Gastrocnemius medialis (tissue), 4 donors: ENCODE measurements at regions not wholly inside any gene's neighbourhood (a gene's known extent, or its start where the extent isn't known, plus 50 kb on each side); places are given as distances from the start of the nearest gene placed in this dataset.

Experiments
- CTCF ChIP-seq, 5 experiments: fragments of 450-650 bp in 3 of 5; fragments of 200-600 bp in 2 of 5; sonication (generic) in 2 of 5; IDR thresholded peaks in 4 of 5; conservative IDR thresholded peaks in 1 of 5; 1 replicate in 4 of 5; 2 replicates in 1 of 5; pipeline ENCODE4 v1.5.1; 2016 to 2019; ENCODE audit warnings: antibody characterized with exemption in 5 of 5, mild to moderate bottlenecking in 3 of 5, moderate library complexity in 3 of 5
- POLR2A ChIP-seq, 2 donors: fragments of 450-650 bp; IDR thresholded peaks; one replicate each; pipeline ENCODE4 v1.6.1; 2017; ENCODE audit warnings: antibody characterized with exemption in 2 of 2, mild to moderate bottlenecking in 2 of 2, moderate library complexity in 2 of 2

DNA sequence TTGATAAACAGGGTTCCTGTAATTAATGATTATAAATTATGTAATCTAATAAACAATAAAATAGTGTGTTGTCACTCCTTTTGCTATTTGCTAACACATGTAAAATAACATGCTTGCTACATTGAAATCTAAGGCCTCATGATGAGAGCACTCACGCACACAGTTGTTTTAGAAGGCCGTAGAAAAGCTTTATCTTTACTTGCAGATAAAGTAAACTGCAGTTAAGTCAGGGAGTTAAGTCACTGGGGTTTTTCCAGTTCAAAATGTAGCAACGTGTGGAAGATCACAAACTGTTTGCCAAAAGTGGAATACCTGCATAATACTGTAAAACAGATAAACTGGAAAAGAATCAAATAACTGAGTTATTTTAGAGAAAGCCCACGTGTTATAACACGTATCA lies 187.3 kb upstream of the PACRGL start:
- TF ChIP-seq CTCF (IDR thresholded peaks at IDR 0.05 in 4 of 5, conservative IDR thresholded peaks at IDR 0.05 in 1 of 5) = no peak
- TF ChIP-seq POLR2A (IDR thresholded peaks at IDR 0.05) = no peak
